Panc1 (cell line): ENCODE measurements at regions not wholly inside any gene's neighbourhood (a gene's known extent, or its start where the extent isn't known, plus 50 kb on each side); places are given as distances from the start of the nearest gene placed in this dataset.

Experiments used
- ATAC-seq: fragments of 200-7000 bp; cut with Tn5 transposase; 2 replicates; pipeline ENCODE4 v1.9.1; 2020; ENCODE audit warnings: mild to moderate bottlenecking, moderate library complexity
- BruUV-seq: library from RNA; stranded (reverse); fragments of 400-500 nt; replicated peaks from 2 replicates; lab custom pipeline; 2021; lab: Mats Ljungman, UMichigan
- CTCF ChIA-PET: fragments of 300-600 bp; sonication (Branson Sonifier 250); formaldehyde crosslinking; loops from one replicate; lab custom pipeline; 2022; ENCODE audit warnings: antibody characterized with exemption; lab: Charles Lee
- POLR2A ChIA-PET: fragments of 300-600 bp; sonication (Branson Sonifier 250); formaldehyde crosslinking; loops from one replicate; lab custom pipeline; 2022; ENCODE audit warnings: antibody characterized with exemption; lab: Charles Lee
- DNase-seq: peaks from one replicate; pipeline ENCODE4 v3.0.0-alpha.2; 2010; ENCODE audit warnings: low read depth, low spot score
- H3K27ac ChIP-seq: 2 replicates; pipeline ENCODE4 v1.5.1; 2011; ENCODE audit warnings: mild to moderate bottlenecking, low read length, inconsistent platforms
- H3K27me3 ChIP-seq: fragments of 200-500 bp; sonication (Bioruptor generic); 2 replicates; pipeline ENCODE4 v1.6.0; 2014; ENCODE audit warnings: low read length, inconsistent platforms; ENCODE audit not compliant: control insufficient read depth, insufficient read depth
- H3K36me3 ChIP-seq: fragments of 200-500 bp; sonication (Bioruptor generic); 2 replicates; pipeline ENCODE4 v1.5.1; 2014; ENCODE audit warnings: inconsistent platforms, mild to moderate bottlenecking, low read length, moderate library complexity; ENCODE audit not compliant: control insufficient read depth, insufficient read depth
- H3K4me1 ChIP-seq: 2 replicates; pipeline ENCODE4 v1.5.1; 2011; ENCODE audit warnings: inconsistent platforms, mild to moderate bottlenecking, low read length, moderate library complexity; ENCODE audit not compliant: control insufficient read depth, insufficient read depth
- H3K4me3 ChIP-seq, 2 experiments: 2 replicates each; pipeline ENCODE4 v1.5.1; 2011 to 2012; ENCODE audit warnings: low read depth in 2 of 2, low read length in 2 of 2, mild to moderate bottlenecking in 2 of 2, inconsistent platforms in 1 of 2, moderate library complexity in 1 of 2
- H3K9me3 ChIP-seq: fragments of 200-500 bp; sonication (Bioruptor generic); 2 replicates; pipeline ENCODE4 v1.5.1; 2014; ENCODE audit warnings: low read depth, mild to moderate bottlenecking, inconsistent platforms, low read length, moderate library complexity; ENCODE audit not compliant: control insufficient read depth, insufficient read depth
- POLR2AphosphoS5 ChIP-seq: IDR thresholded peaks from 2 replicates; pipeline ENCODE4 v1.6.1; 2012; ENCODE audit warnings: mild to moderate bottlenecking, low read depth, low read length, moderate library complexity
- SIN3A ChIP-seq: IDR thresholded peaks from 2 replicates; pipeline ENCODE4 v1.6.1; 2012; ENCODE audit warnings: low read depth, mild to moderate bottlenecking, low read length, moderate library complexity, borderline replicate concordance; ENCODE audit not compliant: insufficient read depth
- TCF7L2 ChIP-seq: IDR thresholded peaks from 2 replicates; pipeline ENCODE4 v1.6.1; 2011; ENCODE audit warnings: mild to moderate bottlenecking, low read depth, low read length, inconsistent platforms
- in situ Hi-C: cut with HindIII; loops from 2 replicates; pipeline ENCODE4 v1.10.0; 2016; ENCODE audit warnings: low sequenced_read_pairs, low pct_unique_long_range_greater_than_20kb
- intact Hi-C: fragments of 100-400 bp; cut with micrococcal nuclease; formaldehyde crosslinking; loops from one replicate; pipeline ENCODE4 v1.10.0; 2022; ENCODE audit not compliant: unreplicated experiment
- TF ChIP-seq, protein P1 (sequence below): fragments of 450-650 bp; IDR thresholded peaks from 2 replicates; pipeline ENCODE4 v1.5.1; 2017; ENCODE audit warnings: mild to moderate bottlenecking
- TF ChIP-seq, protein P2 (sequence below), 2 experiments: IDR thresholded peaks; 2 replicates each; pipeline ENCODE4 v1.6.1; 2011 to 2012; ENCODE audit warnings: low read depth in 2 of 2, control low read depth in 1 of 2, low read length in 1 of 2, mild to moderate bottlenecking in 1 of 2, moderate library complexity in 1 of 2; ENCODE audit not compliant: insufficient read depth in 1 of 2

DNA sequence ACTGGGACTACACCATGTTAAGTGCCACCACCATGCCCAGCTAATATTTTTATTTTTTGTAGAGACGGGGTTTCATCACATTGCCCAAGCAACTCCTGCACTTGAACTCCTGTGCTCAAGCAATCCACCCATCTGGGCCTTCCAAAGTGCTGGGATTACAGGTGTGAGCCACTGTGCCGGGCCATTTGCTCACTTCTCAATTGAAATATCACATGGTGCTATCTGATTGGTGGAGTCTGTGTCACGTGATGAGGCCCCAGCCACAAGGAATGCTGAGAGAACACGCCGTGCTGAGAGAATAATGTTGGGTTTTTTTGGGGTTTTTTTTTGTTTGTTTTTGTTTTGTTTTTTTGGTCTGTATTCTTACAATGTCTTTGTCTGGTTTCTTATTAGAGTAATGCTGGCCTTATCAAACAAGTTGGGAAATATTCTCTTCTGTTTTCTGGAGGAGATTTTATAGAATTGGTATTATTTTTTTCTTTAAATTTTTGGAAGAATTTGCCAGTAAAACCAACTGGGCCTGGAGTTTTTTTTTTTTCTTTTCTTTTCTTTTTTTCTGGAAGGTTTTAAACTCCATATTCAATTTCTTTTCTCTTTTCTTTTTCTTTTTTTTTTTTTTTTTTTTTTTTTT is 183.2 kb upstream of the KCNG1 start:
- no peaks in the 10 kb centered on the region for H3K36me3 ChIP-seq
- no TSS peak for BruUV-seq
- H3K27ac ChIP-seq: no peak overlapping the region
- DNase-seq (no peak), ATAC-seq (no peak)
- no peak overlapping the region for H3K4me3 ChIP-seq
- ChIA-PET CTCF (interaction anchor here (0.6 kb wide), 1 partner anchor 11 kb away, joined by 3 read pairs; no protein-coding TSS in a partner anchor), POLR2A (no interaction called here)
- intact Hi-C loops: no loop called here
- TF ChIP-seq, protein P1, sequence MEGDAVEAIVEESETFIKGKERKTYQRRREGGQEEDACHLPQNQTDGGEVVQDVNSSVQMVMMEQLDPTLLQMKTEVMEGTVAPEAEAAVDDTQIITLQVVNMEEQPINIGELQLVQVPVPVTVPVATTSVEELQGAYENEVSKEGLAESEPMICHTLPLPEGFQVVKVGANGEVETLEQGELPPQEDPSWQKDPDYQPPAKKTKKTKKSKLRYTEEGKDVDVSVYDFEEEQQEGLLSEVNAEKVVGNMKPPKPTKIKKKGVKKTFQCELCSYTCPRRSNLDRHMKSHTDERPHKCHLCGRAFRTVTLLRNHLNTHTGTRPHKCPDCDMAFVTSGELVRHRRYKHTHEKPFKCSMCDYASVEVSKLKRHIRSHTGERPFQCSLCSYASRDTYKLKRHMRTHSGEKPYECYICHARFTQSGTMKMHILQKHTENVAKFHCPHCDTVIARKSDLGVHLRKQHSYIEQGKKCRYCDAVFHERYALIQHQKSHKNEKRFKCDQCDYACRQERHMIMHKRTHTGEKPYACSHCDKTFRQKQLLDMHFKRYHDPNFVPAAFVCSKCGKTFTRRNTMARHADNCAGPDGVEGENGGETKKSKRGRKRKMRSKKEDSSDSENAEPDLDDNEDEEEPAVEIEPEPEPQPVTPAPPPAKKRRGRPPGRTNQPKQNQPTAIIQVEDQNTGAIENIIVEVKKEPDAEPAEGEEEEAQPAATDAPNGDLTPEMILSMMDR: no peak
- TF ChIP-seq, protein P2, sequence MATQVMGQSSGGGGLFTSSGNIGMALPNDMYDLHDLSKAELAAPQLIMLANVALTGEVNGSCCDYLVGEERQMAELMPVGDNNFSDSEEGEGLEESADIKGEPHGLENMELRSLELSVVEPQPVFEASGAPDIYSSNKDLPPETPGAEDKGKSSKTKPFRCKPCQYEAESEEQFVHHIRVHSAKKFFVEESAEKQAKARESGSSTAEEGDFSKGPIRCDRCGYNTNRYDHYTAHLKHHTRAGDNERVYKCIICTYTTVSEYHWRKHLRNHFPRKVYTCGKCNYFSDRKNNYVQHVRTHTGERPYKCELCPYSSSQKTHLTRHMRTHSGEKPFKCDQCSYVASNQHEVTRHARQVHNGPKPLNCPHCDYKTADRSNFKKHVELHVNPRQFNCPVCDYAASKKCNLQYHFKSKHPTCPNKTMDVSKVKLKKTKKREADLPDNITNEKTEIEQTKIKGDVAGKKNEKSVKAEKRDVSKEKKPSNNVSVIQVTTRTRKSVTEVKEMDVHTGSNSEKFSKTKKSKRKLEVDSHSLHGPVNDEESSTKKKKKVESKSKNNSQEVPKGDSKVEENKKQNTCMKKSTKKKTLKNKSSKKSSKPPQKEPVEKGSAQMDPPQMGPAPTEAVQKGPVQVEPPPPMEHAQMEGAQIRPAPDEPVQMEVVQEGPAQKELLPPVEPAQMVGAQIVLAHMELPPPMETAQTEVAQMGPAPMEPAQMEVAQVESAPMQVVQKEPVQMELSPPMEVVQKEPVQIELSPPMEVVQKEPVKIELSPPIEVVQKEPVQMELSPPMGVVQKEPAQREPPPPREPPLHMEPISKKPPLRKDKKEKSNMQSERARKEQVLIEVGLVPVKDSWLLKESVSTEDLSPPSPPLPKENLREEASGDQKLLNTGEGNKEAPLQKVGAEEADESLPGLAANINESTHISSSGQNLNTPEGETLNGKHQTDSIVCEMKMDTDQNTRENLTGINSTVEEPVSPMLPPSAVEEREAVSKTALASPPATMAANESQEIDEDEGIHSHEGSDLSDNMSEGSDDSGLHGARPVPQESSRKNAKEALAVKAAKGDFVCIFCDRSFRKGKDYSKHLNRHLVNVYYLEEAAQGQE (IDR thresholded peaks at IDR 0.05; ENCODE audit: insufficient read depth in 1 of 2, low read depth in 2 of 2, low read length in 1 of 2): no peak
- TF ChIP-seq SIN3A (no peak), POLR2AphosphoS5 (no peak), TCF7L2 (no peak)
- in situ Hi-C loops: no loop called here
- peaks cover 30% of the 10 kb centered on the region for H3K27me3 ChIP-seq
- H3K4me1 ChIP-seq: no peaks in the 10 kb centered on the region
- H3K9me3 ChIP-seq: no peaks in the 10 kb centered on the region

DNA sequence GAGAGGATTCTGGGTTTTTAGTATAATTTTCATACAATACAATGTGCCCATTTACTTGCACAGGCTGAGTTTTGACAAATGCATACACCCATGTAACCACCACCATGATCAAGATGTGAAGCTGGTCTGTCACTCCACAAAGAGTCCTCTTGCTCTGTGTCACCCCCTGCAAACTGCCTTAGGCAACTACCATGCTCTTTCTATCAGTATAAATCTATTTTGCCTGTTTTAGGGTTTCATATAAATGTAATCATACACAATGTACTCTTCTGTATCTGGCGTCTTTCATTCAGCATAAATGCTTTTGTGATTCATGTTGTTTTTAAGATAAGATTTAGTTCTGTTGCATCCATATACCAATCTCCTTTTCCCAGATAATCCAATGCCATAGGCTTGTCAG is 181.9 kb upstream of the KCNG1 start:
- Histone ChIP-seq H3K36me3 (no peaks in the 10 kb centered on the region), H3K4me3 (no peak overlapping the region), H3K4me1 (no peaks in the 10 kb centered on the region), H3K9me3 (no peaks in the 10 kb centered on the region), H3K27ac (no peak overlapping the region), H3K27me3 (peaks cover 25% of the 10 kb centered on the region)
- BruUV-seq: no TSS peak
- intact Hi-C loops: no loop called here
- TF ChIP-seq, protein P2 (IDR thresholded peaks at IDR 0.05; ENCODE audit: insufficient read depth in 1 of 2, low read depth in 2 of 2, low read length in 1 of 2): no peak
- TF ChIP-seq POLR2AphosphoS5: no peak
- no peak for TF ChIP-seq SIN3A
- TF ChIP-seq, protein P1: no peak
- no peak for TF ChIP-seq TCF7L2
- POLR2A ChIA-PET: no interaction called here
- in situ Hi-C loops: no loop called here
- ATAC-seq (no peak), DNase-seq (no peak)
- CTCF ChIA-PET: no interaction called here
